Mesendoderm (in vitro differentiated cells): ENCODE measurements at regions not wholly inside any gene's neighbourhood (a gene's known extent, or its start where the extent isn't known, plus 50 kb on each side); places are given as distances from the start of the nearest gene placed in this dataset.

Source experiments
- DNase-seq: peaks from one replicate; pipeline ENCODE4 v3.0.0; 2013
- H2AK5ac ChIP-seq: 2 replicates; pipeline ENCODE4 v1.6.1; 2013; ENCODE audit warnings: low read length, inconsistent platforms
- H2BK120ac ChIP-seq: 2 replicates; pipeline ENCODE4 v1.6.1; 2013; ENCODE audit warnings: low read depth, mild to moderate bottlenecking, low read length, moderate library complexity, mixed read lengths
- H2BK15ac ChIP-seq: replicated peaks from 2 replicates; pipeline ENCODE4 v1.6.1; 2013; ENCODE audit warnings: low read depth, mild to moderate bottlenecking, moderate library complexity
- H2BK5ac ChIP-seq: 2 replicates; pipeline ENCODE4 v1.6.1; 2013; ENCODE audit warnings: low read length, inconsistent platforms
- H3K18ac ChIP-seq: 2 replicates; pipeline ENCODE4 v1.6.1; 2013; ENCODE audit warnings: mild to moderate bottlenecking, low read length, mixed read lengths
- H3K23ac ChIP-seq: one replicate; pipeline ENCODE4 v1.6.1; 2013; ENCODE audit warnings: low read length
- H3K27ac ChIP-seq: 2 replicates; pipeline ENCODE4 v1.5.1; 2013; ENCODE audit warnings: low read depth, mild to moderate bottlenecking, inconsistent platforms, low read length, moderate library complexity
- H3K27me3 ChIP-seq: 2 replicates; pipeline ENCODE4 v1.6.1; 2013; ENCODE audit warnings: low read length, control low read depth, mild to moderate bottlenecking, inconsistent platforms; ENCODE audit not compliant: insufficient read depth, poor library complexity
- H3K36me3 ChIP-seq: 2 replicates; pipeline ENCODE4 v1.6.1; 2013; ENCODE audit warnings: low read length, inconsistent platforms; ENCODE audit not compliant: control insufficient read depth, insufficient read depth
- H3K4ac ChIP-seq: one replicate; pipeline ENCODE4 v1.6.1; 2013; ENCODE audit warnings: low read depth, mild to moderate bottlenecking, low read length, moderate library complexity
- H3K4me1 ChIP-seq: 2 replicates; pipeline ENCODE4 v1.6.1; 2013; ENCODE audit warnings: low read depth, low read length, inconsistent platforms; ENCODE audit not compliant: control insufficient read depth
- H3K4me2 ChIP-seq: 2 replicates; pipeline ENCODE4 v1.6.1; 2013; ENCODE audit warnings: low read length
- H3K4me3 ChIP-seq: 2 replicates; pipeline ENCODE4 v1.5.1; 2013; ENCODE audit warnings: mild to moderate bottlenecking, low read length
- H3K56ac ChIP-seq: one replicate; pipeline ENCODE4 v1.6.1; 2013; ENCODE audit warnings: low read length
- H3K79me1 ChIP-seq: 2 replicates; pipeline ENCODE4 v1.6.1; 2013; ENCODE audit warnings: low read length, inconsistent platforms
- H3K79me2 ChIP-seq: 2 replicates; pipeline ENCODE4 v1.6.1; 2013; ENCODE audit warnings: mild to moderate bottlenecking, low read length; ENCODE audit not compliant: control insufficient read depth, insufficient read depth
- H3K9ac ChIP-seq: 2 replicates; pipeline ENCODE4 v1.6.1; 2013; ENCODE audit warnings: low read length, inconsistent platforms
- H4K5ac ChIP-seq: one replicate; pipeline ENCODE4 v1.6.1; 2013; ENCODE audit warnings: low read length
- H4K8ac ChIP-seq: one replicate; pipeline ENCODE4 v1.6.1; 2013; ENCODE audit warnings: low read depth, mild to moderate bottlenecking, control low read depth, low read length, moderate library complexity
- WGBS: extraction: QIAGEN DNeasy Blood & Tissue Kit; methylation state at CpG from one replicate; pipeline ENCODE4 v1.1.7; 2013; ENCODE audit warnings: low lambda C conversion rate, missing lambda C conversion rate; ENCODE audit not compliant: insufficient coverage; ENCODE audit errors: extremely low coverage; 5-methylcytosine and 5-hydroxymethylcytosine counted together

DNA sequence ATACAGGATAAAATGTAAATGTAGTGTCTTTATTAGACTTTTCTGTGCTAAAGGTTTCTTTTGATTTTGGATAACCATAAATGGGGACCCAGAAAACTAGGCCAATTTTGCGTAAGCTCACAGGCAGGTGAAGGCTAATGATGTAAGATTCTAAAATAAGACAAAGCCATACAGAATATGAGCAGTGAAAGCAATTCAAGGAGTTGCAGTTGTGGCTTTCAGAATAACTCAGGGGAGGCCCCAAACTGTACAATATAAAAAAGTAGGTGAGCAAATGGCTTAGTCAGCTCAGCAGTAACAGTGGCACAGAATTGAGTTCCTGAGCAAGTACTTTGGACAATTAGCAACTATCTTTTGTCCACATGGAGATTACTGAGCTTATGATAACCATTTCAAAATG, 81.7 kb upstream of the NRP1 start:
- DNase-seq: no peak
- Histone ChIP-seq H3K36me3 (no peaks in the 10 kb centered on the region), H2AK5ac (no peak overlapping the region), H3K27me3 (no peaks in the 10 kb centered on the region), H3K4me2 (no peak overlapping the region), H3K4me3 (no peak overlapping the region), H4K5ac (no peak overlapping the region), H2BK15ac (no peak overlapping the region), H3K56ac (no peak overlapping the region), H3K9ac (no peak overlapping the region), H3K79me1 (no peaks in the 10 kb centered on the region), H3K4ac (no peak overlapping the region), H3K4me1 (no peaks in the 10 kb centered on the region), H2BK5ac (no peak overlapping the region), H4K8ac (no peak overlapping the region), H3K79me2 (no peaks in the 10 kb centered on the region), H3K27ac (no peak overlapping the region), H3K18ac (no peak overlapping the region), H2BK120ac (no peak overlapping the region), H3K23ac (no peak overlapping the region)
- no CpG with 5 or more reads among the region's 1 CpG for WGBS

DNA sequence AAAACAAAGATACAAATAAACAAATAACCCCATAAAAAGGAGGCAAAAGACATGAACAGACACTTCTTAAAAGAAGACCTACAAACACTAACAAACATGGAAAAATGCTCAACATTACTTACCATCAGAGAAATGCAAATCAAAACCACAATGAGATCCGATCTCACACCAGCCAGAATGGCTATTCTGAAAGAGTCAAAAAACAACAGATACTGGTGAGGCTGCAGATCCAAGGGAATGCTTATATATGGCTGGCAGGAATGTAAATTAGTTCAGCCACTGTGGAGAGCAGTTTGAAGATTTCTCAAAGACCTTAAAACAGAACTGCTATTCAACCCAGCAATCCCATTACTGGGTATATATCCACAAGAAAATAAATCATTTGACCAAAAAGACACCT, 80.4 kb upstream of the NRP1 start:
- Histone ChIP-seq H3K18ac (no peak overlapping the region), H3K79me1 (no peaks in the 10 kb centered on the region), H3K4me3 (no peak overlapping the region), H3K9ac (no peak overlapping the region), H3K4me1 (no peaks in the 10 kb centered on the region), H2BK5ac (no peak overlapping the region), H4K8ac (no peak overlapping the region), H3K4ac (no peak overlapping the region), H3K27ac (no peak overlapping the region), H4K5ac (no peak overlapping the region), H3K36me3 (no peaks in the 10 kb centered on the region), H3K23ac (no peak overlapping the region), H2AK5ac (no peak overlapping the region), H2BK120ac (no peak overlapping the region), H3K79me2 (no peaks in the 10 kb centered on the region), H2BK15ac (no peak overlapping the region), H3K4me2 (no peak overlapping the region), H3K27me3 (no peaks in the 10 kb centered on the region), H3K56ac (no peak overlapping the region)
- WGBS: no CpG with 5 or more reads among the region's 1 CpG
- DNase-seq: no peak

DNA sequence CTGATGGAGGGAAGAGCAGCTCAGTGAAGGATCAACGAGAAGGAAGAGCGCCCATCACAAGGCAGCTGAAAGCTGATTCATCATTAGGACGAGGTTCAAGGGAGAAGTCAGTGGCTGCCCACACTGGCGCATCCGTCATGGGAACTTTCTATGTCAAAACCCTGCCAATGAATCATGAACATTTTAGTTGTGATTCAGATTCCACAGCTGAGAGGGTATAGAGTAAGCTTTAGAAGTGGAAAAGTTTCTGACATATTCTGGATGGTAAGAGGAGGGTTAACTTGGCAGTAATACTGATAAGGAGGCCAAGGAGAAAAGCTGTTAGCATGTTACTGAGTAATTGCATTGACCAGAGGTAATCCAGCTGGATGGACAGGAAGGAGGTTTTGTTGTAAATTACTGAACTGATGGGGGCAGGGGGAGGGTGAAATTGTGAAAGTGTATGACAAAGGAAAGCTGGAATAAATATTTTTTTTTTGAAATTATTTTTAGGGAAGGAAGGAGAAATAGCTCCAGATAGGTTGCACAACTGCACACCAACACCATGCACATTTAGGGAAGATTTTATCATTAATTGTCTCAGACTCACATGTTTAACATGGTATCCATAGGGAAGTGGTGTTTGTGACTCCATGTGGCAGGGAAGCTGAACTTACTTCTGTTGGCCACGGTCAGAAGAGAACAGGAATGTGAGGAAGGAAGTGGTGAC, 78.3 kb upstream of the NRP1 start:
- Histone ChIP-seq H4K8ac (no peak overlapping the region), H3K79me1 (no peaks in the 10 kb centered on the region), H3K9ac (no peak overlapping the region), H2BK120ac (no peak overlapping the region), H3K79me2 (no peaks in the 10 kb centered on the region), H3K4me1 (no peaks in the 10 kb centered on the region), H4K5ac (no peak overlapping the region), H3K23ac (no peak overlapping the region), H3K18ac (no peak overlapping the region), H3K4me2 (no peak overlapping the region), H2AK5ac (no peak overlapping the region), H3K27ac (no peak overlapping the region), H2BK15ac (no peak overlapping the region), H3K4ac (no peak overlapping the region), H2BK5ac (no peak overlapping the region), H3K4me3 (no peak overlapping the region), H3K36me3 (no peaks in the 10 kb centered on the region), H3K27me3 (no peaks in the 10 kb centered on the region), H3K56ac (no peak overlapping the region)
- no CpG with 5 or more reads among the region's 6 CpGs for WGBS
- no peak for DNase-seq

GRCh38 chr10:33412241-33412640, 77.8 kb upstream of the NRP1 start:
- H2AK5ac ChIP-seq: no peak overlapping the region
- no peak for DNase-seq
- H3K4me1 ChIP-seq: no peaks in the 10 kb centered on the region
- no peak overlapping the region for H2BK120ac ChIP-seq
- H3K23ac ChIP-seq: no peak overlapping the region
- H3K79me2 ChIP-seq: no peaks in the 10 kb centered on the region
- no peaks in the 10 kb centered on the region for H3K79me1 ChIP-seq
- H3K4me3 ChIP-seq: no peak overlapping the region
- H3K9ac ChIP-seq: no peak overlapping the region
- H3K56ac ChIP-seq: no peak overlapping the region
- no CpG with 5 or more reads among the region's 1 CpG for WGBS
- H4K8ac ChIP-seq: no peak overlapping the region
- H3K18ac ChIP-seq: no peak overlapping the region
- no peak overlapping the region for H2BK5ac ChIP-seq
- H3K27me3 ChIP-seq: no peaks in the 10 kb centered on the region
- no peaks in the 10 kb centered on the region for H3K36me3 ChIP-seq
- no peak overlapping the region for H3K4me2 ChIP-seq
- no peak overlapping the region for H4K5ac ChIP-seq
- H3K27ac ChIP-seq: no peak overlapping the region
- no peak overlapping the region for H2BK15ac ChIP-seq
- no peak overlapping the region for H3K4ac ChIP-seq

DNA sequence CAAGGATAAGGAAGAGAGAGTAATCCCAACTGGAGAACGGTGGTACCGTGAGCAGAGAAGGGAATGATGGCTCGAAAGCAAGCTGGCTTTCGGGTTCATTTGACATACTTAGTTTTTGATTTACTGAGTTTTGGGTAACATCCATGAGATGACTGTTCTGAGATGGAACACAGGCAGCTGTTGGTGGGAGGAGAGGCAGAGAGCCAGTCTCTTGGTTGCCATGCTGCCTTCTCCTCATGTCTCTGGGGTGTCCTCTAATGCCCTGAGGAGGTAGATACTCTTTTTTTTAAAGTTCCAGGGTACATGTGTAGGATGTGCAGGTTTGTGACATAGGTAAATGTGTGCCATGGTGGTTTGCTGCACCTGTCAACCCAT, 76.4 kb upstream of the NRP1 start:
- H3K27ac ChIP-seq: no peak overlapping the region
- no CpG with 5 or more reads among the region's 4 CpGs for WGBS
- H3K4me2 ChIP-seq: no peak overlapping the region
- no peak overlapping the region for H3K4me3 ChIP-seq
- no peak overlapping the region for H3K56ac ChIP-seq
- H3K79me1 ChIP-seq: no peaks in the 10 kb centered on the region
- no peak overlapping the region for H4K5ac ChIP-seq
- no peaks in the 10 kb centered on the region for H3K4me1 ChIP-seq
- H3K36me3 ChIP-seq: no peaks in the 10 kb centered on the region
- H3K4ac ChIP-seq: no peak overlapping the region
- H2BK15ac ChIP-seq: no peak overlapping the region
- no peak overlapping the region for H3K23ac ChIP-seq
- no peaks in the 10 kb centered on the region for H3K27me3 ChIP-seq
- H3K9ac ChIP-seq: no peak overlapping the region
- no peak overlapping the region for H2BK5ac ChIP-seq
- no peak overlapping the region for H2AK5ac ChIP-seq
- H2BK120ac ChIP-seq: no peak overlapping the region
- no peak overlapping the region for H3K18ac ChIP-seq
- H3K79me2 ChIP-seq: no peaks in the 10 kb centered on the region
- DNase-seq: no peak
- H4K8ac ChIP-seq: no peak overlapping the region
